Transverse colon (tissue), 4 donors: ENCODE measurements at regions not wholly inside any gene's neighbourhood (a gene's known extent, or its start where the extent isn't known, plus 50 kb on each side); places are given as distances from the start of the nearest gene placed in this dataset.

Source experiments
- POLR2A ChIP-seq: fragments of 450-650 bp; IDR thresholded peaks from one replicate; pipeline ENCODE4 v1.6.1; 2016; ENCODE audit warnings: antibody characterized with exemption, mild to moderate bottlenecking, moderate library complexity
- POLR2AphosphoS5 ChIP-seq, 3 donors: sonication (generic); formaldehyde crosslinking; IDR thresholded peaks; one replicate each; pipeline ENCODE4 v1.6.1; 2016; ENCODE audit warnings: antibody characterized with exemption in 3 of 3
- TF ChIP-seq, protein P1 (sequence below), 5 experiments: fragments of 200-600 bp in 3 of 5; fragments of 450-650 bp in 2 of 5; sonication (generic) in 3 of 5; IDR thresholded peaks; 1 replicate in 2 of 5; 2 replicates in 3 of 5; pipeline ENCODE4 v1.5.1; 2016 to 2017; ENCODE audit warnings: antibody characterized with exemption in 5 of 5, inconsistent platforms in 3 of 5, mild to moderate bottlenecking in 2 of 5, moderate library complexity in 1 of 5

DNA sequence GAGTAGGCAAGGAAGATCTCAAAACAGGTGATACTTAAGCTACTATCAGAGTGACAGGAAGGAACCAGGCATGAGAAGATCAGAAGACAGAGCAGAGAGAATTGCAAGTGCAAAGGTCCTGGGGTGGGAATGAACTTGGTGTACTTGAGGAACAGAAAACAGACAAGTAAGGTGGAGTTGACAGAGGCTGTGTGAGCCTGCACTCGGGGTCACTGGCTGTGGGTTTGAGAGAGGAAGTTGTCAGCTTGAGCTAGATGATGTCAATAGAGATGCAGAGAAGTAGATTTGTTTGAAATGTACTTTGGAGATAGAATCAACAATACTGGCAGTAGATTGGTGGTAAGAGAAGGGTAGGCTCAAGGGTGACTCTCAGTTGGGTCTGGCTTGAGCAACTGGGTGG lies 209.5 kb downstream of the CLIC5 start:
- TF ChIP-seq, protein P1, sequence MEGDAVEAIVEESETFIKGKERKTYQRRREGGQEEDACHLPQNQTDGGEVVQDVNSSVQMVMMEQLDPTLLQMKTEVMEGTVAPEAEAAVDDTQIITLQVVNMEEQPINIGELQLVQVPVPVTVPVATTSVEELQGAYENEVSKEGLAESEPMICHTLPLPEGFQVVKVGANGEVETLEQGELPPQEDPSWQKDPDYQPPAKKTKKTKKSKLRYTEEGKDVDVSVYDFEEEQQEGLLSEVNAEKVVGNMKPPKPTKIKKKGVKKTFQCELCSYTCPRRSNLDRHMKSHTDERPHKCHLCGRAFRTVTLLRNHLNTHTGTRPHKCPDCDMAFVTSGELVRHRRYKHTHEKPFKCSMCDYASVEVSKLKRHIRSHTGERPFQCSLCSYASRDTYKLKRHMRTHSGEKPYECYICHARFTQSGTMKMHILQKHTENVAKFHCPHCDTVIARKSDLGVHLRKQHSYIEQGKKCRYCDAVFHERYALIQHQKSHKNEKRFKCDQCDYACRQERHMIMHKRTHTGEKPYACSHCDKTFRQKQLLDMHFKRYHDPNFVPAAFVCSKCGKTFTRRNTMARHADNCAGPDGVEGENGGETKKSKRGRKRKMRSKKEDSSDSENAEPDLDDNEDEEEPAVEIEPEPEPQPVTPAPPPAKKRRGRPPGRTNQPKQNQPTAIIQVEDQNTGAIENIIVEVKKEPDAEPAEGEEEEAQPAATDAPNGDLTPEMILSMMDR (IDR thresholded peaks at IDR 0.05): no peak
- TF ChIP-seq POLR2A (no peak), POLR2AphosphoS5 (IDR thresholded peaks at IDR 0.05) (no peak)
